Fibroblast of skin of left biceps (primary cell): ENCODE measurements at regions not wholly inside any gene's neighbourhood (a gene's known extent, or its start where the extent isn't known, plus 50 kb on each side); places are given as distances from the start of the nearest gene placed in this dataset.
"Not testable (repeated sequence)": the region's sequence is repeated elsewhere in the genome, so short reads cannot be mapped to it uniquely, and the experiment has no call there.

Experiments used
- DNase-seq, 2 experiments: peaks; one replicate each; pipeline ENCODE4 v3.0.0-alpha.2; 2013; ENCODE audit warnings: low read depth in 2 of 2

DNA sequence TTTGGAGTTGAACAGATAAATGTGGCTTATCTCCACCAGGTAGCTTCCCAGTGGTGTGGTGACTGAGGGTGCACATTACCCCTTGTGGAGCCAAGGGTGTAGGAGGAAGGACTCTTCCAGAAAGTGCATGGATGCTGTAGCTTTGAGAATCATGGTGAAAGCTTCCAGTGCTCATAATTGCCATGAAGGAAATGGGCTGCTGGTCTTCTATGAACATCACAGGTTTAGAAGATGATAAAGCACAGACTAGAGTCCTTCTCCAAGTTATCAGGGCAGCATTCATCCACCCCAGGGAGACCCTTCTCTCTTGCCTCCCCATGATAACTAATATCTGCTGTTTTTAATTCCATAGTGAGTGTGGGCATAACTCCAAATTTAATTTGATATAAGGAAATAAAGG is 93.4 kb upstream of the CHD1 start:
- DNase-seq: no peak

GRCh38 chr5:99020698-99021048 is 91.9 kb upstream of the CHD1 start:
- DNase-seq: no peak

DNA sequence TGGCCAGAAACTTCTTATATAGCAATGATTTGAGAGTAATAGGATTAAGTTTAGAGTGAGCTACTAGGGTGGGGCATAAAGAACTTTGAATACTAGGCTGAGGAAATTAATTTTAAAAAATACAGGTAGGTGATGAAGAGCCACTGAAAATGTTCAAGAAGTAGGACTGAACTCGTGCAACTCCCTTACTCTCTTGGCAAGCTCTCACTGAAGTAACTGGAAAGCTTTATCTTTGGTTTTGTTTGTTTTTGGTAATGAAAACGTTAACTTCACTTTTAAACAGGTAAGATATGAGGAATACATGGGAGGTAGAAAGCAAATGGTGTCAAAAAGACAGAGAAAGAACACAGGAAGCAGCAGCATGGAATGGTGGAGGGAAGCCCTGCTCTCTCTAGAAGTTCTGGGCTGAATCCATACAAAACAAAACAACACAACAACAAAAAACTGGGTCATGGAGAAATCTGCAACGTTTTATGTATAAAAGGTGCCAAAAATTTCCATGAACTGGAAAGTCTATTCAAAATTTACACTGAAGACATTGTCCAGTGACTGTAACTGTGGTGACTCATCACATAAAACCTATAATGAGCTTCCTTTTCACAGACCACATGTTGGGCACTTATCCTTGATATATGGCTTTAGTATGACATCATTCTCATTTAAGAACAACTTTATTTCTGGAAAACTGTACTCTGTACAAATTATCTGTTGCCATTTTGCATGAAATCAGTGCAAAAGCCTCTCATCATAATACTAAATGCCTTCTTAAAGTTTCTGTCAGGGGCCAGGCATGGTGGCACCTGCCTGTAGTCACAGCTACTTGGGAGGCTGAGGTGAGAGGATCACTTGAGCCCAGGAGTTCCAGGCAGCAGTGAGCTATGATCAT is 91.2 kb upstream of the CHD1 start:
- DNase-seq: peak; percentile 69 to 71

GRCh38 chr5:99019254-99019653 is 90.4 kb upstream of the CHD1 start:
- no peak for DNase-seq

- no peak for DNase-seq
Observed at GRCh38 chr5:99010294-99010693, 81.5 kb upstream of the CHD1 start.

DNA sequence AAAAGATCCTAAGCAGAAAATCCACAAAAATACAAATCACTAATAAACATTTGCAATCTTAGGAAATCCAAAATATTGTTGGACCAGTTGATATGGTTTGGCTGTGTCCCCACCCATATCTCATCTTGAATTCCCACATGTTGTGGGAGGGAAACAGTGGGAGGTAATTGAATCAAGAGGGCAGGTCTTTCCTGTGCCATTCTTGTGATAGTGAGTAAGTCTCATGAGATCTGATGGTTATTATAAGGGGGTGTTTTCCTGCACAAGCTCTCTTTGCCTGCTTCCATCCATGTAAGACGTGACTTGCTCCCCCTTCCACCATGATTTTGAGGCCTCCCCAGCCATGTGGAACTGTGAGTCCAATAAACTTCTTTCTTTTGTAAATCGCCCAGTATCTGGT is 79.2 kb upstream of the CHD1 start:
- DNase-seq: not testable (repeated sequence)

- DNase-seq: no peak
Observed at GRCh38 chr5:99005506-99005905, 76.7 kb upstream of the CHD1 start.

- DNase-seq: no peak
Observed at GRCh38 chr5:99004960-99005359, 76.2 kb upstream of the CHD1 start.

DNA sequence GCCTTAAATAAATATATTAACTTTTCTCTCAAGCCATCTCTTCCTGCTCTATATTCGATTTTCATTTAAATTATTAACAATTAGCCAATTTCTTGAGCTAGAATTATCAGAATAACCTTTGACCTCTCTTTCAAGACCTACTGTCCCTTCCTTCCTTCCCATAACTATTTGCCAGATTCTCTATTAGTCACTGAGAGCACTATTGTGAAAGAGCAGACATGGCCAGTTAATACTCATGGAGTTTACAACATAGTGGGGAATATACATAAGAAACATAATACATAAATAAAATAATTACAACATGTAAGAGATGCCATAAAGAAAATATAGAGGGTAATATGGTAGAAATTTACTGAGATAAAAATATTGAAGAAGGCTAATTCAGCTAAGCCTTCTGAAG is 72.1 kb upstream of the CHD1 start:
- no peak for DNase-seq

- no peak for DNase-seq
Observed at GRCh38 chr5:99000221-99000620, 71.4 kb upstream of the CHD1 start.

DNA sequence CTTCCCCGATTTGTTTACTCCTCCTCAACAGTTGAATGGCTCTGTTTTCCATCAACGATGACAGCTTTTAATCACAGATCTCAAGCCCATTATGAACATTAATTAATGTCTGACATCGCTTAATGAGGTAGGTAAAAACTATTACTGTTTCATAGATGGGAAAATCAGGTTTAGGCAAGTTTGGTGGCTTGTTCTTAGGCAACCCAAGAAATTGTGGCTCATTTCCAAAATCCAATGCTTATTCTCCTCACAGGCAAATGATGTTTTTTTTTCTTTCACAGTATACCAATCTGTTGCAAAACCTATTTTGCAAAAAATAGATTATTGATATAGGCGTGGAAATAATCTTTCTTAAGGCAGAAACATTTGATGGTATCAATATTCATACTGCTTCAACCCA is 70.8 kb upstream of the CHD1 start:
- no peak for DNase-seq

- peak; percentile 62 to 76 for DNase-seq
Observed at GRCh38 chr5:98997000-98997399, 68.2 kb upstream of the CHD1 start.

GRCh38 chr5:98994611-98995010 is 65.8 kb upstream of the CHD1 start:
- DNase-seq: no peak

GRCh38 chr5:98993512-98993911 is 64.7 kb upstream of the CHD1 start:
- DNase-seq: no peak

DNA sequence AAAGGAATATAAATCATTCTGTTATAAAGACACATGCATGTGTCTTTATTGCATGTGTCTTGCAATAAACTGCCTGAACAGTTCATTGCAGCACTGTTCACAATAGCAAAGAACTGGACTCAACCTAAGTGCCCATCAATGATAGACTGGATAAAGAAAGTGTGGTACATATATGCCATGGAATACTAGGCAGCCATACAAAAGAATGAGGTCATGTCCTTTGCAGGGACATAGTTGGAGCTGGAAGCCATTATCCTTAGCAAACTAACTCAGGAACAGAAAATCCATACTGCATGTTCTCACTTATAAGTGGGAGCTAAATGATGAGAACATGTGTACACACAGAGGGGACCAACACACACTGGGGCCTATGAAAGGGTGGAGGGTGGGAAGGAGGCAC is 63.7 kb upstream of the CHD1 start:
- DNase-seq: no peak

DNA sequence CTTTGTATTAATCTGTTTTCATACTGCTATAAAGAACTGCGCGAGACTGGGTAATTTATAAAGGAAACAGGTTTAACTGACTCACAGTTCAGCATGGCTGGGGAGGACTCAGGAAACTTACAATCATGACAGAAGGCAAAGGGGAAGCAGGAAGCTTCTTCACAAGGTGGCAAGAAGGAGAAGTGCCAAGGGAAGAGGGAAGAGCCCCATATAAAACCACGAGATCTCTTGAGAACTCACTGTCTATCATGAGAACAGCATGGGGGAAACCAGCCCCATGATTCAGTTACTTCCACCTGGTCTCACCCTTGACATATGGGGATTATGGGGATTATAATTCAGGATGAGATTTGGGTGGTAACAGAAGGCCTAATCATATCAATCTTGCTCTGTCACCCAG is 60.9 kb upstream of the CHD1 start:
- no peak for DNase-seq

DNA sequence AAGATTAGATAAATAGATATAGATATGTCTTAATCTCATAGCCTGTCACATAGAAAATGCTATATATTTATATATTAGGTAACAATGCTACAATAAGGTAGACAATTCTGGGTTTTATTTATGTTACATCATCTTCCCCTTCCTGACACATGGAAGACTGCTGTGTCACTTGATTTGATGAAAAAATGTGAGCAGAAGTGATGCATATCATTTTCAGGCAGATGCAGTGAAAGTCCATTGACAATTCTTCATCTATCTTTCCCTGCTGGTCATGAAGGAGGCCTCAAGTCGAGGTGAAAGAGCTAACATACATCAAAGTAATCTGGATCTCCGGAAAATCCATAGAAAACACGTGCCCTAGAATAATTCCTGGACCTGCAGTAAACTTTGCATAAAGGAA is 57.8 kb upstream of the CHD1 start:
- no peak for DNase-seq

- DNase-seq: no peak
Observed at GRCh38 chr5:98982880-98983279, 54.1 kb upstream of the CHD1 start.
